Gastroesophageal sphincter (tissue), 4 donors: ENCODE measurements at regions not wholly inside any gene's neighbourhood (a gene's known extent, or its start where the extent isn't known, plus 50 kb on each side); places are given as distances from the start of the nearest gene placed in this dataset.
"Not testable (repeated sequence)": the region's sequence is repeated elsewhere in the genome, so short reads cannot be mapped to it uniquely, and the experiment has no call there.

ENCODE experiments used
- ATAC-seq: fragments of 150-250 bp; one replicate; pipeline ENCODE4 v1.9.1; 2016; ENCODE audit warnings: mild to moderate bottlenecking, moderate library complexity
- H3K27ac ChIP-seq, 4 donors: fragments of 200-600 bp; sonication (generic) in 3 of 4; 1 replicate in 3 of 4; 2 replicates in 1 of 4; pipeline ENCODE4 v1.5.1; 2016 to 2019
- H3K27me3 ChIP-seq: fragments of 200-600 bp; sonication (generic); one replicate; pipeline ENCODE4 v1.5.1; 2019
- H3K36me3 ChIP-seq, 2 donors: fragments of 200-600 bp; sonication (generic); one replicate each; pipeline ENCODE4 v1.5.1; 2019; ENCODE audit warnings: control low read depth in 1 of 2
- H3K4me1 ChIP-seq, 3 donors: fragments of 200-600 bp; sonication (generic); 1 replicate in 2 of 3; 2 replicates in 1 of 3; pipeline ENCODE4 v1.5.1; 2016 to 2019; ENCODE audit warnings: control low read depth in 2 of 3
- H3K4me3 ChIP-seq, 2 donors: fragments of 200-600 bp; sonication (generic); one replicate each; pipeline ENCODE4 v1.5.1; 2019; ENCODE audit warnings: mild to moderate bottlenecking in 1 of 2, moderate library complexity in 1 of 2
- H3K9me3 ChIP-seq, 3 donors: fragments of 200-600 bp; sonication (generic); one replicate each; pipeline ENCODE4 v1.5.1; 2017 to 2019; ENCODE audit warnings: control low read depth in 2 of 3
- CTCF ChIP-seq, 4 experiments: fragments of 200-600 bp in 2 of 4; fragments of 450-650 bp in 2 of 4; sonication (generic) in 1 of 4; IDR thresholded peaks; one replicate each; pipeline ENCODE4 v1.5.1; 2017 to 2019; ENCODE audit warnings: antibody characterized with exemption in 4 of 4, mild to moderate bottlenecking in 2 of 4, moderate library complexity in 2 of 4
- EP300 ChIP-seq: sonication (generic); formaldehyde crosslinking; IDR thresholded peaks from one replicate; pipeline ENCODE4 v1.6.1; 2017; ENCODE audit warnings: antibody characterized with exemption, mild to moderate bottlenecking
- POLR2A ChIP-seq, 2 donors: fragments of 450-650 bp; IDR thresholded peaks; one replicate each; pipeline ENCODE4 v1.6.1; 2017; ENCODE audit warnings: antibody characterized with exemption in 2 of 2, mild to moderate bottlenecking in 2 of 2, moderate library complexity in 1 of 2
- POLR2AphosphoS5 ChIP-seq: sonication (generic); formaldehyde crosslinking; IDR thresholded peaks from one replicate; pipeline ENCODE4 v1.6.1; 2017; ENCODE audit warnings: antibody characterized with exemption
- WGBS, 2 donors: methylation state at CpG; one replicate each; pipeline ENCODE4 v1.1.5; 2018; ENCODE audit warnings: low coverage in 1 of 2; 5-methylcytosine and 5-hydroxymethylcytosine counted together

DNA sequence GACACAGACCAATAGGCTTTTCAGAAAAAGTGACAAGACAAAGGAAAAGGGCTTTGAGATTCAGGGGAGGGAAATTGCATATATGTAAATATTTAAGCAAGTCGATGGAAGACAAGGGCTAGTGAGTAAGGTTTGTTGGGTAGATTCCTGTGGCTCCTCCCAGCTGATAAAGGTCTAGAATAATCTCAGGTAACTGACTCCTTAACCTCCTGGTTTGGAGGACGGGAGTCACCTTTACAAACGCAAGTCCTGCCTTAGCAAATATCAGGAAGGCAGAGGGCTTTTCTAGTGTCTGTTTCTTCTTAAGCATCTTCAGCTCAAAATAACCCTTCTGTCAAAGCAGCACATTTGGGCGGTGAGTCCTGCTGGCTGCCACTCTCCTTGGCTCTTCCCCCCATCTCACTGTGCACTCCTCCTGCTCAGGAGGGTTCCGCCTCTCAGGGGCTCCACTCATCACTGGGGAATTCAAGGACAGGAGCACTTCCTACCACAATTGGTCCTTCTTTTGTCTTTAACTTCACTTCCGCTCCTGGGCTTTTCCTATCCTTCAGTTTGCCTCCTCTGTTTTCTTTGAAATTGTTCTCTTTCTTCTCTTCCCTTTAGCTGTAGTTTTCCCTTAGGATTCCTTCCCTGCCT lies 496.3 kb upstream of the KLF6 start:
- peaks cover 26 to 82% (median 54%) of the 10 kb centered on the region in 3 donors for H3K4me1 ChIP-seq
- H3K4me3 ChIP-seq, result no peak overlapping the region
- H3K27me3 ChIP-seq, result no peaks in the 10 kb centered on the region
- H3K36me3 ChIP-seq, result no peaks in the 10 kb centered on the region
- TF ChIP-seq POLR2AphosphoS5 (no peak), EP300 (no peak), CTCF (IDR thresholded peaks at IDR 0.05) (no peak), POLR2A (IDR thresholded peaks at IDR 0.05) (no peak)
- no peak for ATAC-seq
- peak overlapping the region; percentile 87 to 99 (median 90) for H3K27ac ChIP-seq
- 80 to 90% methylated on average over 3 to 6 of the region's 6 CpGs for WGBS, 2 donors
- no peaks in the 10 kb centered on the region for H3K9me3 ChIP-seq

DNA sequence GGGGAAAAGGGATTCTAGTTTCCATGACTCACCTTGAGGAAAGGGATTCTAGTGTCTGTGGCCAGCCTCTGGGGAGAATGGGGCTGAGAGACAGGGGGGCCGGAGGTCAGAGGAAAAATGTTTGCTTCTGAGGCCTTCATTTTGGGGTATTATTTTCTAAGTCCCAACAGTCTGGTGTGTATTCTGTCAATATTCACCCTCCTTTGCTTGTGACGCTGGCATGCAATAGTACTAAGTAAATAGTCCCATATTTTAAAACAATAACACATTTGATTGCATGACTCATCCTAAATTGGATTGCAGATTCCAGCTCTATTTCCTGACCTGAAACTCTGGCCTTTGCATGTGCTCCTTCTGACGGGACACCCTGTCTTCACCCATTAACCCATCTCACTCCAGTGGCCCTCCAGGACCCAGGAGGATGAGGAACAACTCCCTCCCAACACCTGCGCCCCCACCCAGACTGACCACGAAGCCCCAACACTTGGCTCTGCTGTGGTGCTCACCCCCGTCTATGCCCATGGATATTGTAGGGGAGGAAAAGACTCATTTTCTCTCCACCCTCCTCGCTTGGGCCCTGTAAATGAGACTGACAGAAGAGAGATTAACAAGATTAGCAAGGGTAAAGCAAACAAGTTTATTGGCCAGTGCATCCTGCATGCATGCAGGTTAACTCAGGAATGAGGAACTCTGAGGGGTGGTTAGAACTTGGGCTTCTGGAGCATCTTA lies 495.6 kb upstream of the KLF6 start:
- no peaks in the 10 kb centered on the region for H3K9me3 ChIP-seq
- no peaks in the 10 kb centered on the region for H3K27me3 ChIP-seq
- no peak for TF ChIP-seq POLR2A (IDR thresholded peaks at IDR 0.05)
- TF ChIP-seq POLR2AphosphoS5, result peak; percentile 83
- TF ChIP-seq EP300, result no peak
- no peak for TF ChIP-seq CTCF (IDR thresholded peaks at IDR 0.05)
- ATAC-seq, result peak; percentile 42
- no peak overlapping the region for H3K4me3 ChIP-seq
- no peaks in the 10 kb centered on the region for H3K36me3 ChIP-seq
- WGBS, 2 donors, result 0 to 51% methylated on average over 2 to 5 of the region's 7 CpGs
- H3K4me1 ChIP-seq, result peaks cover 26 to 82% (median 54%) of the 10 kb centered on the region in 3 donors
- H3K27ac ChIP-seq, result peak overlapping the region; percentile 87 to 99 (median 90)

- 0 to 27% methylated on average over 1 of the region's 1 CpG for WGBS, 2 donors
- peak; percentile 66 for TF ChIP-seq POLR2AphosphoS5
- TF ChIP-seq POLR2A (IDR thresholded peaks at IDR 0.05), result no peak
- Histone ChIP-seq H3K9me3 (no peaks in the 10 kb centered on the region), H3K27me3 (no peaks in the 10 kb centered on the region), H3K27ac (peak overlapping the region; percentile 87 to 99 (median 90)), H3K4me3 (no peak overlapping the region), H3K4me1 (peaks cover 22 to 73% (median 50%) of the 10 kb centered on the region in 3 donors), H3K36me3 (no peaks in the 10 kb centered on the region)
- ATAC-seq, result peak; percentile 15
Observed at GRCh38 chr10:4279655-4280054, 494.6 kb upstream of the KLF6 start.

DNA sequence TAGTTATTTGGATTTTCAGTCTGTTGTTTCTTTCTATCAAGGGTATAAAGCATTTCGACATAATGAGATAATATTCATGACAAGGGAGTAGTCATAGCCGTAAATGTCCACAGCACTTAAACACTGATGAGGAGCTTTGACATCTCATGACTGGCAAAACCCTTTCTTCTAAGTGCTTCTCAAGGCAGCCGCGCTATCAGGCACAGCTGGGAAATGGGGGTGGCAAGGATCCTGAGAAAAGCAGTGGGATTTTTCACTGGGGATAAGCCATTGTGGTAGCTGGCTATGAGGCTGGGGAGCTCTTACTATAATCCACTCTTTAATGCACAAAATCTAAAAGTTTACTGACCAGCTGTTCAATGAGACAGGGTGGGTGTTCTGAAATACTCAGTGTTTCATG lies 493.2 kb upstream of the KLF6 start:
- no peak for ATAC-seq
- no peaks in the 10 kb centered on the region for H3K9me3 ChIP-seq
- H3K4me1 ChIP-seq, result peaks cover 15 to 59% (median 38%) of the 10 kb centered on the region in 3 donors
- no peak overlapping the region for H3K4me3 ChIP-seq
- peak overlapping the region; percentile 87 to 99 (median 90) for H3K27ac ChIP-seq
- H3K27me3 ChIP-seq, result no peaks in the 10 kb centered on the region
- H3K36me3 ChIP-seq, result no peaks in the 10 kb centered on the region
- TF ChIP-seq POLR2AphosphoS5, result no peak
- TF ChIP-seq CTCF (IDR thresholded peaks at IDR 0.05), result no peak
- no peak for TF ChIP-seq POLR2A (IDR thresholded peaks at IDR 0.05)
- TF ChIP-seq EP300, result no peak
- WGBS, 2 donors, result 85 to 89% methylated on average over 2 to 4 of the region's 4 CpGs

DNA sequence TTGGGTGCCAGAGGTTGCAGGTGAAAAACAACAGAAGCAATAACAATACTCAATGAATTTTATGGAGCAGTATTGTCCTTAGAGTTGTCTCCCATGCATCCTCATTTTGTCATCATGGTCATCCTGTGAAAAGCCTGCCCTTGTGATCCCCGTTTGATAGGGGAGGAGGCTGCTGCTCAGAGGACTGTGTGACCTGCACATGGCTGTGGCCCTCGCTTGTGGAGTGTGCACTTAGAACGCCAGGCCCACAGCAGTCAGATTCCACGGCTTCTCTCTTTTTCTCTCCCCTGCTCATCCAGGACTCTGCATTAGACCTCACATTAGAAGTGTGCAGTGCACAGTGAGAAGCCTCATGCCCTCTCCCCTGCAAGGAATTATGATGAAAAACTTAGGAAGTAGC lies 491.1 kb upstream of the KLF6 start:
- 80 to 94% methylated on average over 2 to 3 of the region's 4 CpGs for WGBS, 2 donors
- ATAC-seq, result no peak
- Histone ChIP-seq H3K4me1 (peaks cover 19 to 45% (median 22%) of the 10 kb centered on the region in 3 donors), H3K27ac (no peak overlapping the region), H3K27me3 (no peaks in the 10 kb centered on the region), H3K36me3 (no peaks in the 10 kb centered on the region), H3K9me3 (no peaks in the 10 kb centered on the region), H3K4me3 (no peak overlapping the region)
- TF ChIP-seq POLR2A (IDR thresholded peaks at IDR 0.05), result no peak
- TF ChIP-seq POLR2AphosphoS5, result no peak
- no peak for TF ChIP-seq EP300
- no peak for TF ChIP-seq CTCF (IDR thresholded peaks at IDR 0.05)

DNA sequence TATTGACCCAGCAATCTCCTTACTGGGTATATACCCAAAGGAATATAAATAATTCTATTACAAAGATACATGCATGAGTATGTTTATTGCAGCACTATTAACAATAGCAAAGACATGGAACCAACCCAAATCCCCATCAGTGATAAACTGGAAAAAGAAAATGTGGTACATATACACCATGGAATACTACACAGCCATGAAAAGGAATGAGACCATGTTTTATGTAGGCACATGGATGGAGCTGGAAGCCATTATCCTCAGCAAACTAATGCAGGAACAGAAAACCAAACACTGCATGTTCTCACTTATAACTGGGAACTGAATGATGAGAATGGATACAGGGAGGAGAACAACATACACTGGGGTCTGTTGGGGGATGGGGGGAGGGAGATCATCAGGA lies 489.7 kb upstream of the KLF6 start:
- H3K27ac ChIP-seq, H3K4me3 ChIP-seq, H3K9me3 ChIP-seq, ATAC-seq, H3K36me3 ChIP-seq, H3K27me3 ChIP-seq: not testable (repeated sequence)
- H3K4me1 ChIP-seq, result peaks cover 7 to 44% (median 12%) of the 10 kb centered on the region in 3 donors
